Astrocyte of the spinal cord (primary cell): ENCODE measurements at regions not wholly inside any gene's neighbourhood (a gene's known extent, or its start where the extent isn't known, plus 50 kb on each side); places are given as distances from the start of the nearest gene placed in this dataset.

Experiments used
- DNase-seq: peaks from one replicate; pipeline ENCODE4 v3.0.0; 2011; ENCODE audit warnings: low read depth, low spot score
- H3K4me3 ChIP-seq: 2 replicates; pipeline ENCODE4 v1.5.1; 2011; ENCODE audit warnings: low read depth, mild to moderate bottlenecking, low read length, moderate library complexity
- CTCF ChIP-seq: IDR thresholded peaks from 2 replicates; pipeline ENCODE4 v1.5.1; 2012; ENCODE audit warnings: low read depth, mild to moderate bottlenecking, low read length, inconsistent platforms
- in situ Hi-C: cut with HindIII; loops from 2 replicates; pipeline ENCODE4 v1.10.0; 2017; ENCODE audit warnings: low sequenced_read_pairs

- no peak for TF ChIP-seq CTCF
- no peak overlapping the region for H3K4me3 ChIP-seq
- DNase-seq = no peak
- in situ Hi-C loops = no loop called here
Observed at GRCh38 chr11:107250017-107250416, 207.6 kb downstream of the CWF19L2 start.

GRCh38 chr11:107249054-107249453, 208.6 kb downstream of the CWF19L2 start:
- no peak for TF ChIP-seq CTCF
- in situ Hi-C loops = no loop called here
- DNase-seq = no peak
- H3K4me3 ChIP-seq = no peak overlapping the region

- no peak for TF ChIP-seq CTCF
Observed at GRCh38 chr11:107247167-107247861, 210.3 kb downstream of the CWF19L2 start.

GRCh38 chr11:107243929-107244328, 213.7 kb downstream of the CWF19L2 start:
- no peak for TF ChIP-seq CTCF
- in situ Hi-C loops = no loop called here
- H3K4me3 ChIP-seq = no peak overlapping the region
- DNase-seq = no peak

More at GRCh38 chr11:107247167-107247861, 210.3 kb downstream of the CWF19L2 start:
- no peak overlapping the region for H3K4me3 ChIP-seq
- in situ Hi-C loops = no loop called here
- DNase-seq = no peak

GRCh38 chr11:107232451-107232850, 214.2 kb upstream of the GUCY1A2 start:
- in situ Hi-C loops = no loop called here
- DNase-seq = no peak
- no peak overlapping the region for H3K4me3 ChIP-seq
- no peak for TF ChIP-seq CTCF

GRCh38 chr11:107224836-107225235, 206.6 kb upstream of the GUCY1A2 start:
- no peak for DNase-seq
- in situ Hi-C loops = no loop called here
- no peak for TF ChIP-seq CTCF
- no peak overlapping the region for H3K4me3 ChIP-seq
